Neural cell (in vitro differentiated cells): ENCODE measurements at regions not wholly inside any gene's neighbourhood (a gene's known extent, or its start where the extent isn't known, plus 50 kb on each side); places are given as distances from the start of the nearest gene placed in this dataset.

ENCODE experiments used
- H2AFZ ChIP-seq: fragments of 200-600, 300-800 bp; sonication (generic), shearing (Covaris generic); 2 replicates; pipeline ENCODE4 v1.6.0; 2014; ENCODE audit warnings: low read depth, mild to moderate bottlenecking, antibody characterized with exemption, low read length, moderate library complexity
- H3F3A ChIP-seq: fragments of 200-600 bp; shearing (Covaris generic); 2 replicates; pipeline ENCODE4 v1.6.1; 2016; ENCODE audit warnings: mild to moderate bottlenecking, moderate library complexity, mixed read lengths, antibody characterized with exemption, low read length; ENCODE audit not compliant: insufficient read depth, poor library complexity, severe bottlenecking
- H3K27ac ChIP-seq: fragments of 200-600, 300-800 bp; sonication (generic), shearing (Covaris generic); 2 replicates; pipeline ENCODE4 v1.5.1; 2014; ENCODE audit warnings: mild to moderate bottlenecking, low read length, moderate library complexity
- H3K27me3 ChIP-seq: fragments of 300-800, 200-600 bp; sonication (generic), shearing (Covaris generic); 2 replicates; pipeline ENCODE4 v1.6.0; 2014; ENCODE audit warnings: mild to moderate bottlenecking, low read depth, low read length, moderate library complexity; ENCODE audit not compliant: insufficient read depth
- H3K36me3 ChIP-seq: fragments of 300-800, 200-600 bp; sonication (generic), shearing (Covaris generic); 2 replicates; pipeline ENCODE4 v1.5.1; 2014; ENCODE audit warnings: mild to moderate bottlenecking, antibody characterized with exemption, low read length, moderate library complexity; ENCODE audit not compliant: insufficient read depth
- H3K4me2 ChIP-seq: fragments of 300-800, 200-600 bp; sonication (generic), shearing (Covaris generic); 2 replicates; pipeline ENCODE4 v1.6.0; 2014; ENCODE audit warnings: mild to moderate bottlenecking, low read length
- H3K4me3 ChIP-seq: fragments of 300-800, 200-600 bp; sonication (generic), shearing (Covaris generic); 2 replicates; pipeline ENCODE4 v1.5.1; 2014; ENCODE audit warnings: mild to moderate bottlenecking, low read length, moderate library complexity
- H3K79me2 ChIP-seq: fragments of 200-600 bp; shearing (Covaris generic); replicated peaks from 2 replicates; pipeline ENCODE4 v1.6.0; 2014; ENCODE audit warnings: mild to moderate bottlenecking, low read length, moderate library complexity; ENCODE audit not compliant: insufficient read depth
- H3K9ac ChIP-seq: fragments of 300-800, 200-600 bp; sonication (generic), shearing (Covaris generic); 2 replicates; pipeline ENCODE4 v1.6.1; 2016; ENCODE audit warnings: mild to moderate bottlenecking, low read length, mixed read lengths
- H3K9me2 ChIP-seq: fragments of 200-600 bp; shearing (Covaris generic); 2 replicates; pipeline ENCODE4 v1.6.1; 2016; ENCODE audit warnings: mild to moderate bottlenecking, low read length, mixed read lengths; ENCODE audit not compliant: insufficient read depth
- H3K9me3 ChIP-seq: fragments of 200-600, 300-800 bp; sonication (generic), shearing (Covaris generic); 2 replicates; pipeline ENCODE4 v1.6.1; 2016; ENCODE audit warnings: mild to moderate bottlenecking, mixed run types, low read length, moderate library complexity, mixed read lengths
- H4K20me1 ChIP-seq: fragments of 200-600 bp; shearing (Covaris generic); 2 replicates; pipeline ENCODE4 v1.6.1; 2016; ENCODE audit warnings: mild to moderate bottlenecking, mixed run types; ENCODE audit not compliant: insufficient read depth
- CTCF ChIP-seq: fragments of 450-650 bp; IDR thresholded peaks from 2 replicates; pipeline ENCODE4 v1.5.1; 2014; ENCODE audit warnings: antibody characterized with exemption, mild to moderate bottlenecking, moderate library complexity; ENCODE audit not compliant: poor library complexity, severe bottlenecking
- EP300 ChIP-seq: fragments of 450-650 bp; conservative IDR thresholded peaks from 2 replicates; pipeline ENCODE4 v1.6.1; 2014; ENCODE audit warnings: antibody characterized with exemption, mild to moderate bottlenecking, moderate library complexity; ENCODE audit not compliant: poor library complexity, severe bottlenecking
- EZH2 ChIP-seq: fragments of 200-600, 300-800 bp; shearing (Covaris generic), sonication (generic); IDR thresholded peaks from 2 replicates; pipeline ENCODE4 v1.6.1; 2014; ENCODE audit warnings: antibody characterized with exemption, low read length, borderline replicate concordance, mild to moderate bottlenecking; ENCODE audit not compliant: insufficient read depth, poor library complexity, severe bottlenecking
- MXI1 ChIP-seq: fragments of 450-650 bp; conservative IDR thresholded peaks from 2 replicates; pipeline ENCODE4 v1.6.1; 2014; ENCODE audit warnings: antibody characterized with exemption, mild to moderate bottlenecking; ENCODE audit not compliant: poor library complexity, severe bottlenecking
- POLR2AphosphoS5 ChIP-seq: IDR thresholded peaks from 2 replicates; pipeline ENCODE4 v1.6.1; 2012
- RAD21 ChIP-seq: fragments of 450-650 bp; conservative IDR thresholded peaks from 2 replicates; pipeline ENCODE4 v1.6.1; 2014; ENCODE audit warnings: antibody characterized with exemption, mild to moderate bottlenecking, moderate library complexity
- REST ChIP-seq: IDR thresholded peaks from 2 replicates; pipeline ENCODE4 v1.6.1; 2012; ENCODE audit warnings: borderline replicate concordance
- SMC3 ChIP-seq: fragments of 450-650 bp; conservative IDR thresholded peaks from 2 replicates; pipeline ENCODE4 v1.6.1; 2014; ENCODE audit warnings: antibody characterized with exemption, mild to moderate bottlenecking, moderate library complexity; ENCODE audit not compliant: poor library complexity
- TAF1 ChIP-seq: IDR thresholded peaks from 2 replicates; pipeline ENCODE4 v1.6.1; 2012; ENCODE audit warnings: low read depth

GRCh38 chr21:20253261-20253660 lies 744.9 kb upstream of the NCAM2 start:
- H3K79me2 ChIP-seq = no peaks in the 10 kb centered on the region
- H4K20me1 ChIP-seq = no peaks in the 10 kb centered on the region
- no peak overlapping the region for H3K4me2 ChIP-seq
- no peak overlapping the region for H3K4me3 ChIP-seq
- H3K9me2 ChIP-seq = no peaks in the 10 kb centered on the region
- H2AFZ ChIP-seq = no peak overlapping the region
- H3K9ac ChIP-seq = no peak overlapping the region
- H3F3A ChIP-seq = no peaks in the 10 kb centered on the region
- no peaks in the 10 kb centered on the region for H3K36me3 ChIP-seq
- no peaks in the 10 kb centered on the region for H3K9me3 ChIP-seq
- H3K27me3 ChIP-seq = no peaks in the 10 kb centered on the region
- H3K27ac ChIP-seq = no peak overlapping the region
- TF ChIP-seq EZH2 (no peak), CTCF (no peak), SMC3 (no peak), MXI1 (no peak), POLR2AphosphoS5 (no peak), TAF1 (no peak), EP300 (no peak), RAD21 (no peak), REST (no peak)

- Histone ChIP-seq H3F3A (no peaks in the 10 kb centered on the region), H3K9me2 (no peaks in the 10 kb centered on the region), H3K36me3 (no peaks in the 10 kb centered on the region), H3K4me3 (no peak overlapping the region), H3K79me2 (no peaks in the 10 kb centered on the region), H4K20me1 (no peaks in the 10 kb centered on the region), H3K4me2 (no peak overlapping the region), H2AFZ (no peak overlapping the region), H3K27me3 (no peaks in the 10 kb centered on the region), H3K9ac (no peak overlapping the region), H3K27ac (no peak overlapping the region), H3K9me3 (no peaks in the 10 kb centered on the region)
- TF ChIP-seq MXI1 = no peak
- no peak for TF ChIP-seq RAD21
- no peak for TF ChIP-seq SMC3
- TF ChIP-seq EZH2 = no peak
- no peak for TF ChIP-seq REST
- TF ChIP-seq CTCF = no peak
These were observed 743.2 kb upstream of the NCAM2 start for GRCh38 chr21:20254964-20255363.
